GM12865 (cell line): ENCODE measurements at regions not wholly inside any gene's neighbourhood (a gene's known extent, or its start where the extent isn't known, plus 50 kb on each side); places are given as distances from the start of the nearest gene placed in this dataset.

ENCODE experiments used
- DNase-seq: peaks from one replicate; pipeline ENCODE4 v3.0.0; 2010; ENCODE audit warnings: low read depth
- H3K4me3 ChIP-seq: 2 replicates; pipeline ENCODE4 v1.5.1; 2011; ENCODE audit warnings: mild to moderate bottlenecking, low read depth, low read length, control low read depth
- CTCF ChIP-seq: IDR thresholded peaks from 2 replicates; pipeline ENCODE4 v1.5.1; 2011; ENCODE audit warnings: low read length, control low read depth, low read depth, inconsistent platforms; ENCODE audit not compliant: insufficient read depth; ENCODE audit errors: missing control alignments

- no peak for DNase-seq
- no peak overlapping the region for H3K4me3 ChIP-seq
- TF ChIP-seq CTCF, result no peak
These were observed 142.5 kb upstream of the PREP start for GRCh38 chr6:105545228-105545920.

- no peak overlapping the region for H3K4me3 ChIP-seq
- no peak for DNase-seq
- no peak for TF ChIP-seq CTCF
These were observed 137.0 kb upstream of the PREP start for GRCh38 chr6:105539911-105540310.

GRCh38 chr6:105537981-105538578 lies 135.2 kb upstream of the PREP start:
- H3K4me3 ChIP-seq, result no peak overlapping the region
- no peak for DNase-seq
- TF ChIP-seq CTCF, result no peak

DNA sequence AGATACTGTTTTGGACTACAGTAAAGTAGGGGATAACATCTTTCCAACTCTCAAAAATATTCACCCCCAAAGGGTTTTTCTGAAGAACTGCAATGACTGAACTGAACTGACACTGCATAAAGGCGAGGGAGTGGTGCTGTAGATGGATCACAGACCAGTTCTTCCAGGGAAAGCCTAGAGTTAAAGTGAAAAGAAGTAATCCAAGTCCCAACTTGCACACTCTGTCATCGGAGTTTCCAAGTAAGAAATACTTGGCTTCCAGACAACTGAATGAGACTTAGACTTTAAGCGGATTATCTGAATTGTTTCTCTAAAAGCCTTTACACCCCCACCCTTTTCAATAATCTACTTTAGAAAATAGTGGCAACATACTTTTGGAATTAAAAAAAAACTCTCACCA lies 134.1 kb upstream of the PREP start:
- H3K4me3 ChIP-seq, result no peak overlapping the region
- no peak for TF ChIP-seq CTCF
- no peak for DNase-seq

DNA sequence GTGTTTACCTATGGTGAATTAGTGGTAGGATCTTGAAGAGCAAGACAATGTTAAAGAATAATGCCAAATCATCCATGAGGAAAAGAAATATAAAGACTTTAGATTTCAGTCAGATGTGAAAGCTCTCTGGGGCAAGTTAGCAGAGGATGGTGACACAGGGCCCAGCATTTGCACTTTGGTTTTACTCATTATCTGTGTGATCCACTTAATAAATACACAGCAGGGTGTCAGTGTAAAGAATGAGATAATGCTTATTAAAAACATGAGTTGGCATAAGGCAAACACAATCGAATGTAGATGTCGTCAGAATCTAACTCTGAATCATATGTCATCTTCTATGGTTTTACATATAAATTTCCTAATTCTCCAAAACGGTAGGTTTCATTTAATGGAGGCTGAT lies 130.4 kb upstream of the PREP start:
- H3K4me3 ChIP-seq, result no peak overlapping the region
- TF ChIP-seq CTCF, result no peak
- no peak for DNase-seq

- no peak for TF ChIP-seq CTCF
- H3K4me3 ChIP-seq, result no peak overlapping the region
- no peak for DNase-seq
These were observed 123.5 kb upstream of the PREP start for GRCh38 chr6:105526225-105526872.
